Common myeloid progenitor, CD34-positive (primary cell): ENCODE measurements at regions not wholly inside any gene's neighbourhood (a gene's known extent, or its start where the extent isn't known, plus 50 kb on each side); places are given as distances from the start of the nearest gene placed in this dataset.

Experiments used
- CTCF ChIA-PET: fragments of 350-600 bp; sonication (Branson Sonifier 250); formaldehyde crosslinking; loops from one replicate; lab custom pipeline; 2021; ENCODE audit warnings: antibody characterized with exemption; lab: Charles Lee
- POLR2A ChIA-PET: fragments of 350-600 bp; sonication (Branson Sonifier 250); formaldehyde crosslinking; loops from one replicate; lab custom pipeline; 2021; ENCODE audit warnings: antibody characterized with exemption; lab: Charles Lee
- DNase-seq, 3 donors: peaks; one replicate each; pipeline versions ENCODE4 v3.0.0 to v3.0.0-alpha.2; 2013
- H3K27ac ChIP-seq, 2 experiments: 1 replicate in 1 of 2; 2 replicates in 1 of 2; pipeline ENCODE4 v1.7.0; 2013; ENCODE audit warnings: inconsistent platforms in 2 of 2, low read length in 2 of 2, mild to moderate bottlenecking in 2 of 2, low read depth in 1 of 2, moderate library complexity in 1 of 2; ENCODE audit not compliant: severe bottlenecking in 2 of 2, insufficient read depth in 1 of 2, poor library complexity in 1 of 2
- H3K27me3 ChIP-seq, 5 experiments: replicated peaks in 2 of 5; 1 replicate in 3 of 5; 2 replicates in 2 of 5; pipeline versions ENCODE4 v1.6.1 to v1.7.0; 2013; ENCODE audit warnings: low read length in 4 of 5, mild to moderate bottlenecking in 2 of 5, moderate library complexity in 2 of 5, inconsistent platforms in 1 of 5; ENCODE audit not compliant: insufficient read depth in 5 of 5, control insufficient read depth in 4 of 5
- H3K36me3 ChIP-seq, 4 experiments: 1 replicate in 2 of 4; 2 replicates in 2 of 4; pipeline versions ENCODE4 v1.6.1 to v1.7.0; 2013; ENCODE audit warnings: low read length in 3 of 4, control low read depth in 1 of 4, mild to moderate bottlenecking in 1 of 4; ENCODE audit not compliant: control insufficient read depth in 4 of 4, insufficient read depth in 4 of 4
- H3K4me1 ChIP-seq, 4 experiments: 1 replicate in 3 of 4; 2 replicates in 1 of 4; pipeline versions ENCODE4 v1.6.1 to v1.7.1; 2013; ENCODE audit warnings: low read length in 3 of 4, mild to moderate bottlenecking in 3 of 4, control low read depth in 1 of 4, inconsistent platforms in 1 of 4, moderate library complexity in 1 of 4; ENCODE audit not compliant: control insufficient read depth in 4 of 4, insufficient read depth in 4 of 4; ENCODE audit errors: control extremely low read depth in 1 of 4
- H3K4me3 ChIP-seq, 7 experiments: 1 replicate in 4 of 7; 2 replicates in 3 of 7; pipeline versions ENCODE4 v1.5.1 to v1.7.0; 2013; ENCODE audit warnings: mild to moderate bottlenecking in 7 of 7, low read length in 6 of 7, moderate library complexity in 6 of 7, inconsistent platforms in 2 of 7, low read depth in 2 of 7, control low read depth in 1 of 7; ENCODE audit not compliant: insufficient read depth in 4 of 7, control insufficient read depth in 1 of 7; ENCODE audit errors: extremely low read depth in 1 of 7
- H3K9me3 ChIP-seq, 5 experiments: 1 replicate in 4 of 5; 2 replicates in 1 of 5; pipeline versions ENCODE4 v1.6.1 to v1.7.1; 2013; ENCODE audit warnings: low read length in 4 of 5, mild to moderate bottlenecking in 2 of 5, inconsistent platforms in 1 of 5, low read depth in 1 of 5, moderate library complexity in 1 of 5; ENCODE audit not compliant: control insufficient read depth in 4 of 5, insufficient read depth in 2 of 5; ENCODE audit errors: control extremely low read depth in 1 of 5
- WGBS: methylation state at CpG from one replicate; pipeline ENCODE4 v1.1.5; 2013; ENCODE audit not compliant: insufficient coverage; 5-methylcytosine and 5-hydroxymethylcytosine counted together

- H3K9me3 ChIP-seq = peaks cover 0 to 6% (median 2%) of the 10 kb centered on the region in 5 experiments
- no peaks in the 10 kb centered on the region for H3K4me1 ChIP-seq
- no peak overlapping the region for H3K4me3 ChIP-seq
- DNase-seq = no peak
- CTCF ChIA-PET = no interaction called here
- peaks cover 0 to 42% (median 16%) of the 10 kb centered on the region in 5 experiments for H3K27me3 ChIP-seq
- POLR2A ChIA-PET = no interaction called here
- 93% methylated on average over 12 of the region's 16 CpGs for WGBS
- H3K27ac ChIP-seq = no peak overlapping the region
- H3K36me3 ChIP-seq = no peaks in the 10 kb centered on the region
Observed at GRCh38 chr5:176175101-176175852, 62.9 kb upstream of the SIMC1 start.

DNA sequence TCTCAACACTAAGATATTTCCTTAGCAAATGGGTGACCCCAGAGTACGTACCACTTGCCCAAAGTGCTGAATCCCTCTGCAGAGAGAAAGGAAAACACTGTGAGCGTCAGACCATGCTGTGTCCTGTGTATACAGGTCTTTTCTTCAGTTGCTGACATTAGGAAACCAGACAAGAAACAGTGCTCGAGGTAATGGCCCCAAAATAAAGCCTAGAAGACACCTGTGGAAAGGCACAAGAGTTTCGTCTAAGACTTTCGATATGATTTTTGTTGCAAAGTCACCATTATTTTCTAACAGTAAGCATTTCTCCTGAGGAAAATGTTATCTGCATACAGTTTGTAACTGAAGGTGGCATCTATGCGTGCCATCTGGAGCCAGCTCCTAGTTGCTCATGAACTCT lies 62.0 kb upstream of the SIMC1 start:
- 92% methylated on average over 5 of the region's 6 CpGs for WGBS

DNA sequence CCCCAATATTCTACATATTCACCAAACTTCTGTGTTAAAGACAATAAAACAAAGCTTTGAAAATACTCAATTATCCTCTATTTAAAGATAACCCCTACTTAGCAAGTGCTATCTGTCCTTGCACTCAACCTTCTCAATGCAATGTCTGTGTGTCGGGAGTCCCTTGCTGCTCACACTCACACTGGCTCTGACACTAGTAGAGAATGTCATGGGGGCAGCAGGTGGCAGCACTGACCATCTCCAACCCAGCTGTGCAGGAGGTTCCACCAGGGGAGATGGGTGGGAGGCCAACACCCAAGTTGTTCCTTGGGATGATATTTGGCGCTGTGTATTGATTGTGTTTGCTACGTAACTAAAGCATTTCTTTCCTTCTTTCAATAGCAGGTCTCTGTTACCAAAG lies 59.4 kb upstream of the SIMC1 start:
- peaks cover 0 to 6% (median 2%) of the 10 kb centered on the region in 5 experiments for H3K9me3 ChIP-seq
- WGBS = 100% methylated on average over 3 of the region's 3 CpGs
- no peaks in the 10 kb centered on the region for H3K36me3 ChIP-seq
- POLR2A ChIA-PET = no interaction called here
- peak in 1 of 3 donors; percentile 8 for DNase-seq
- H3K27ac ChIP-seq = no peak overlapping the region
- H3K4me1 ChIP-seq = no peaks in the 10 kb centered on the region
- CTCF ChIA-PET = no interaction called here
- peaks cover 0 to 56% (median 22%) of the 10 kb centered on the region in 5 experiments for H3K27me3 ChIP-seq
- H3K4me3 ChIP-seq = no peak overlapping the region

More for the DNA sequence above, 62.0 kb upstream of the SIMC1 start:
- POLR2A ChIA-PET = no interaction called here
- no peak overlapping the region for H3K27ac ChIP-seq
- H3K4me1 ChIP-seq = no peaks in the 10 kb centered on the region
- H3K27me3 ChIP-seq = peaks cover 0 to 48% (median 16%) of the 10 kb centered on the region in 5 experiments
- no peak overlapping the region for H3K4me3 ChIP-seq
- peaks cover 0 to 6% (median 2%) of the 10 kb centered on the region in 5 experiments for H3K9me3 ChIP-seq
- no peaks in the 10 kb centered on the region for H3K36me3 ChIP-seq
- DNase-seq = no peak
- CTCF ChIA-PET = interaction anchor here (1.2 kb wide), 1 partner anchor 16 kb away, joined by 3 read pairs; no protein-coding TSS in a partner anchor

GRCh38 chr5:176180339-176180738 lies 57.9 kb upstream of the SIMC1 start:
- WGBS = 93% methylated on average over 1 of the region's 3 CpGs
- ChIA-PET CTCF (no interaction called here), POLR2A (no interaction called here)
- Histone ChIP-seq H3K27me3 (peaks cover 0 to 47% (median 20%) of the 10 kb centered on the region in 5 experiments), H3K36me3 (no peaks in the 10 kb centered on the region), H3K4me1 (no peaks in the 10 kb centered on the region), H3K4me3 (no peak overlapping the region), H3K9me3 (peaks cover 0 to 6% (median 2%) of the 10 kb centered on the region in 5 experiments), H3K27ac (no peak overlapping the region)
- no peak for DNase-seq

GRCh38 chr5:176180781-176181180 lies 57.4 kb upstream of the SIMC1 start:
- H3K36me3 ChIP-seq = no peaks in the 10 kb centered on the region
- peaks cover 0 to 44% (median 20%) of the 10 kb centered on the region in 5 experiments for H3K27me3 ChIP-seq
- no peak overlapping the region for H3K4me3 ChIP-seq
- H3K27ac ChIP-seq = no peak overlapping the region
- CTCF ChIA-PET = no interaction called here
- 70% methylated on average over 3 of the region's 3 CpGs for whole genome bisulfite sequencing
- no peaks in the 10 kb centered on the region for H3K4me1 ChIP-seq
- POLR2A ChIA-PET = no interaction called here
- H3K9me3 ChIP-seq = peaks cover 0 to 6% (median 2%) of the 10 kb centered on the region in 5 experiments
- DNase-seq = no peak

DNA sequence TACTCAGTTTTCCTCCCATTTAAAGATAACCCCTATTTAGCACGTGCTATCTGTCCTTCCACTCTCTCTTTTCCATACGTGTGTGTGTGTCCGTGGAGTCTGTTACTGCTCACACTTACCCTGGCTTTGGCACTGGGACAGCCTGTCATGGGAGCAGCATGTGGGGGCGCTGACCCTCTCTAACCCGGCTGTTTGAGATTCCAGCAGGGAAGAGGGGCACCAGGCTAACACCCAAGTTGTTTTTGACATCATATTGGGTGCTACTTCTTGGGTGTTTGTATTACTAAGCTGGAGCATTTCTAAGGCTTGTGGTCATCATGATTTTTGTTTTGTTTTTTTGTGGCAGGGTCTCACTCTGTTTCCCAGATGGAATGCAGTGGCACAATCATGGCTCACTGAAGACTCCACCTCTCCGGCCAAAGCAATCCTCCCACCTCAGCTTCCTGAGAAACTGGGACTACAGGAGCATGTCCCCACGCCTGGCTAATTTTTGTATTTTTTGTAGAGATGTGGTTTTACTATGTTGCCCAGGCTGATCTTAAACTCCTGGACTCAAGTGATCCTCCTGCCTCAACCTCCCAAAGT lies 56.9 kb upstream of the SIMC1 start:
- 100% methylated on average over 6 of the region's 7 CpGs for WGBS
- CTCF ChIA-PET = no interaction called here

More for the DNA sequence above, 56.9 kb upstream of the SIMC1 start:
- Histone ChIP-seq H3K4me1 (no peaks in the 10 kb centered on the region), H3K36me3 (no peaks in the 10 kb centered on the region), H3K4me3 (no peak overlapping the region), H3K27ac (no peak overlapping the region), H3K27me3 (peaks cover 0 to 39% (median 17%) of the 10 kb centered on the region in 5 experiments), H3K9me3 (peaks cover 0 to 6% (median 2%) of the 10 kb centered on the region in 5 experiments)
- POLR2A ChIA-PET = no interaction called here
- DNase-seq = no peak
